ENCODE measurements at regions not wholly inside any gene's neighbourhood (a gene's known extent, or its start where the extent isn't known, plus 50 kb on each side); places are given as distances from the start of the nearest gene placed in this dataset.
"Not testable (repeated sequence)": the region's sequence is repeated elsewhere in the genome, so short reads cannot be mapped to it uniquely, and the experiment has no call there.

GRCh38 chr5:15096686-15097085, 225.1 kb upstream of the ANKH start:
- not testable (repeated sequence) for DNase-seq (ENCODE audit: low read depth)

GRCh38 chr5:15092801-15093200, 221.2 kb upstream of the ANKH start:
- DNase-seq (ENCODE audit: low read depth), result no peak

GRCh38 chr5:15085671-15086070, 214.1 kb upstream of the ANKH start:
- DNase-seq (ENCODE audit: low read depth), result no peak

- no peak for DNase-seq (ENCODE audit: low read depth)
Observed at GRCh38 chr5:15082096-15082495, 210.5 kb upstream of the ANKH start.

DNA sequence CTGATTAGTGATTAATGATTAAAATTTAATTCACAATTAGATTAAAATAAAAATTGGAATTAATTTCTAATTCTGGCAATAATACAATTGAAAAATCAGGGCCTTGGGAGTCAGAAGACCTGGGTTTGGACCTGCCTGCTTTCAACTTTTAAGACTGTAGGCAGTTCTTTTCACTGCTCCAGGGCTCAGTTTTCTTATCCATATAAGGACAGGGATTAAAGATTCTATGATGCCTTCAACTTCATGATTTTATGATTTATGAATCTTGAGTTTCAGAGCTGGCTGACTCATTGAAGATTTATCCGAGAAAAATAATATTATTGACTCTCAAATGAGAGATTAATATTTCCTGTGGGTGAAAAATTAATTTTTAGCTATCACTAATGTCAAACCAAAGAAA, 208.6 kb upstream of the ANKH start:
- no peak for DNase-seq (ENCODE audit: low read depth)

GRCh38 chr5:15079566-15079965, 208.0 kb upstream of the ANKH start:
- DNase-seq (ENCODE audit: low read depth), result no peak

DNA sequence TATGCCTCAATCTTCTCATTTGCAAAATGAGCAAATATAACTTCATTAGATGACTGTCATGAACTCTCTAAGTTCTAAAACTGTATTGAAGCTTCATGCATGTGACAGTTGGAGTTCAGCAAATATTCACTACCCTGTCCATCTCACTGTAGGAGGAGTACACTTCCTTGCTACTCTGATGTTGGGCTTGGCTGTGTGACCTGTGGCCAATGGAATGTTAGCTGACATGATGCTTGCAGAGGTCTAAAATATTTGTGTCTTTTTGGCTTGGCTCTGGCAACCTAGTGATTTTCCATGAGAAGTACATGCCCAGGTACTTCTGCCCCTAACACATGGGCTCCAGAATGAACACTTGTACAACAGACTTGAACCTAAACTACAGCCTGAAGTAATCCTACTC, 203.1 kb upstream of the ANKH start:
- DNase-seq (ENCODE audit: low read depth), result peak; percentile 13

DNA sequence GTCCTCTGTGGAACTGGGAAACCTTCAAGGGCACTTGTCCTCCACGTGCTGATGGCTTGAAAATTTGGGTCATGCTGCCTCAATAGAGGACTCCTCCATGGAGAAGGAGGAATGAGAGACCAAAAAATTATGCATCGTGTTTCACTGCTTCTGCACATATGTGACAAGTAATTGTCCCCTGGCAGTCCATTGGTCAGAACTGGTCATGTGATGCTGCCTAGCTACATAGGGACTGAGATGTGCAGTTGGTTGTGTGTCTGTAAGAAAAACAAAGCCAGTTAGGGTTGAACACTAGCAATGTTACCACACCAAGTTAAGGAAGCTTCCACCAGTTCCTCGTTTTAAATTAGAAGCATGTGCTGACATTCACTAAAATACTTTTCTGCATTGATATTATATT, 201.9 kb upstream of the ANKH start:
- DNase-seq (ENCODE audit: low read depth), result no peak

GRCh38 chr5:15070907-15071306, 199.3 kb upstream of the ANKH start:
- DNase-seq (ENCODE audit: low read depth), result no peak

DNA sequence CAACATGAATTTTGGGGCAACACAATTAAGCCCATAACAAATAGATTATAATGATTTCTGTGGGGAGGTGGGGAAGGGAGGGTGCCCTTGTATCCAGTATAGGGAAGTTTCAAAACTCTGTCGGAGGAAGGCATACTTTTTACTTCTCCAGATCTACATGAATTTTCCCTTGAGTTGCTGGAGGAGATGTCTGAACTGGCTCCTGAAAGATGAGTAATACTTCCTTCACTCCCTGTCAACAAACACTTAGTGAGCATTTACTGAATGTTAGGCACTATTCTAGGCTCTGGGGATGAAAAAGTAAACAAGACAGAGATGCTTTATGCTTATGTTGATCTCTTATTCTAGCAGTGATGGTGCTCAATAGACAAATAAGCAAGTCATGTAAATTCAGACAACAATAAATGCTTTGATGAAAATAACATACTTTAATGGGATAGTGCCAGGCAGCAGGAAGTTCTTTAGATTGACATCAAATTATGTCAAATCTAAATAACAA, 197.9 kb upstream of the ANKH start:
- no peak for DNase-seq (ENCODE audit: low read depth)

DNA sequence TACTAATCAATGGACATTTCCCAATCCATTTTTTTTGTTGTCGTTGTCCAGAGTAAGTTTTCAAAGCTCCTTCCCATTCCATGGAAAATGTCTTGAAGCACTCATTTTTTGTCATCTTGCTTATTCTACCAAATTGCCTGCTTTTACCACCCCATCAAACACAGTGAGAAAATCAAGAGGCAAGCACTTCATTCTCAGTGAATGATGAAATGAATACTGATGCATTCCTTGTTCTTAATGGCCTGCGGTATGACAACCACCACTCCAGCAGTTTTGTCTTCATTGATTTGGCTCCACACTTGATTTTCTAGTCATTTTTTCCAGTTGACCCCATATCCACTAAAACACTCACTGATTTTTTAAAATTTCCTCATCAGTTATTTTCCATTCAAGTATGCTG, 193.5 kb upstream of the ANKH start:
- no peak for DNase-seq (ENCODE audit: low read depth)

- no peak for DNase-seq (ENCODE audit: low read depth)
Observed at GRCh38 chr5:15064396-15064795, 192.8 kb upstream of the ANKH start.

GRCh38 chr5:15056988-15057592, 185.5 kb upstream of the ANKH start:
- no peak for DNase-seq (ENCODE audit: low read depth)

DNA sequence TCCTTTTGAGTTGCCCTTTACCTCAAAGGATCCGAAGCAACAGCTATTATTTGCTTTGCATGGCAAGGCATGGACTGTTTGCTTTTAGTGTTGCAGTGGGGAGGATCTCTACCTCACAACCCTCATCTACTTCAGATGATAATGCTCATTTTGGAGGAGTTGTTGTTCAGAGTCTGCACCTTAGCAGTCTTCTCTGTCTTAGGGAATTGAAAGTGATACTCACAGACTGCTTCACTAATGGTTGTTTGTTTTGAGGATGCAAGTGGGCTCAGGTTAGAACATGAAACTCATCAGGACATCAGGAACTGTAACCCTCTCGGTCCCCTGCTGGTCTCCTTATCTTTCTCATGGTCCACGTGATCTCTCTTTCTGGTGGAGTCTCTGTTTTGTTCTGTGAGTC, 172.9 kb upstream of the ANKH start:
- DNase-seq (ENCODE audit: low read depth), result no peak

DNA sequence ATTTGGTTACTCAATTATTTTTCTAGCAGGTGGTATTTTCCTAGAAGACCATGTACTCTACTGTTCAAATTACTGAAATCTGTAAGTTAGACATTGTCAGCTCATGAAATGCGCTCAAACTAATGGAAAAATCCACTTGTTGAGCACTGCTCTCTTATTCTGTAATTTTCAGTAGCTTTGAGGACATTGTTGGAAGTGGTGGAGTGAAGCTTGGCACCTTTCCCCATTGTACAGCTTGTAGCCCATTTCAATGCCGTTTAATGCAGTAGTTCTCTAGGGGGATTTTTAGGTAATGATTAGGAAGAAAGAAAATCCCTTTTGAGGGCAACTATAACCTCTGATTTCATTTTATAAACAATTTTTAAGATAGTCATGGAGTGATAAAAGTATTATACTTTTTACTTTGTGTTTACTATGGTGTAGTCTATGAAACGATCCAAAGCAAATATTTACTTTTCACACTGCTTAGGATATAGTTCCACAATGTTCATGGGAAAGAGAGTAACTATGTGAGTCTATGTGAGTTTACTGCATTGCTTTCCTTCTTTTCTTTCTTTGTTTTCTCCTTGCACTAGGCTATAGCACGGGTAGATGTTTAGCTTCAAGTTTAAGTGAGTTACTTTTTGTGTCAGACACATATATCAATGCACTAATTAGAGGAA, 165.8 kb upstream of the ANKH start:
- no peak for DNase-seq (ENCODE audit: low read depth)

- no peak for DNase-seq (ENCODE audit: low read depth)
Observed at GRCh38 chr5:15034379-15034778, 162.8 kb upstream of the ANKH start.

DNA sequence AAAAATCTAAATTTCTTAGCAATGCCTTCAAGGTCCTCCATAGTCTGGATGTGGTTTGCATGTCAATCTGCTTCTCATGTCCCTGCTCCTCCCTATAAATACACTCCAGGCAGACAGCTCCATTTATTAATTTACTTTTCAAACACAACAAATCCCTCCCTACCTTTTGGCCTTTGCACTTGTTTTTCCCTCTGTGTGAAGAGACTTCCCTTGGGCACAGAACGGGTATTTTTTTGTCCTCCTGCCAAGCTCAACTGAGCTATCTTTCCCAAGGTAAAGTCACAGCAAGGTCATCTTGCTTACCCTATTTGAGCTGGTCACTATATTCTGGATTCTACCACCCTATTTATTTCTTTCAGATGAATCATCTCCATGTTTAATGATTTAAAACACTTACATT, 159.6 kb upstream of the ANKH start:
- no peak for DNase-seq (ENCODE audit: low read depth)

- no peak for DNase-seq (ENCODE audit: low read depth)
Observed at GRCh38 chr5:15027764-15028163, 156.2 kb upstream of the ANKH start.

- DNase-seq (ENCODE audit: low read depth), result no peak
Observed at GRCh38 chr5:15026944-15027343, 155.4 kb upstream of the ANKH start.

GRCh38 chr5:15026011-15026893, 154.7 kb upstream of the ANKH start:
- peak; percentile 67 for DNase-seq (ENCODE audit: low read depth)

DNA sequence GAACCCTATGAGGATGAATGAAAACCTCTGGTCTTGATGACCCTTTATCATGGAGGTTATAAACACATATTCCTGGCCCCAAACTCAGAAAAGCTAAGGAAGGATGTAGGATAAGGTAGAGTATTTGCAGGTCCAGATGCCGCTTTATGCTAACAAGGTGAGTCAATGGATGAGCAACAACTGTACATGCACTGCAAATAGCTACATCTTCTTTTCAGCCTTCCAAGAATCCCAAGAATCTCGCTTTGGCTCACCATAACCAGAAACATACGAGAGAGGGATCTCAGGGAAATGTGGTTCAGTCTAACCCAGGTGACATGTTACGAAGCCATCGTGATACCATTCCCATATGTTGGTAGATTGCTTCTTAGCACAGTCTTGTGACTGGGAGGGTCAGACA, 152.3 kb upstream of the ANKH start:
- peak; percentile 14 for DNase-seq (ENCODE audit: low read depth)

- no peak for DNase-seq (ENCODE audit: low read depth)
Observed at GRCh38 chr5:15023266-15023665, 151.7 kb upstream of the ANKH start.
